ENCODE measurements at regions not wholly inside any gene's neighbourhood (a gene's known extent, or its start where the extent isn't known, plus 50 kb on each side); places are given as distances from the start of the nearest gene placed in this dataset.

GRCh38 chr21:41086569-41086968 is 81.4 kb upstream of the BACE2 start:
- H3K4me1 ChIP-seq (ENCODE audit: control insufficient read depth in 5 of 5, insufficient read depth in 5 of 5, low read length in 5 of 5): peaks cover 0 to 2% (median 0%) of the 10 kb centered on the region in 5 donors
- no peak overlapping the region for H3K9ac ChIP-seq (ENCODE audit: low read length in 5 of 5)
- no peaks in the 10 kb centered on the region for H3K36me3 ChIP-seq (ENCODE audit: control insufficient read depth in 5 of 5, insufficient read depth in 5 of 5, low read length in 5 of 5)
- H3K27ac ChIP-seq (ENCODE audit: low read depth, low read length): no peak overlapping the region
- no peak overlapping the region for H3K4me3 ChIP-seq (ENCODE audit: low read depth in 1 of 5, low read length in 5 of 5)
- H3K27me3 ChIP-seq (ENCODE audit: control insufficient read depth in 5 of 5, insufficient read depth in 4 of 5, low read length in 5 of 5): peaks cover 0 to 12% (median 0%) of the 10 kb centered on the region in 5 donors
- no peaks in the 10 kb centered on the region for H3K9me3 ChIP-seq (ENCODE audit: control insufficient read depth in 5 of 5, low read length in 5 of 5)

GRCh38 chr21:41090981-41091380 is 77.0 kb upstream of the BACE2 start:
- peaks cover 0 to 12% (median 0%) of the 10 kb centered on the region in 5 donors for H3K27me3 ChIP-seq (ENCODE audit: control insufficient read depth in 5 of 5, insufficient read depth in 4 of 5, low read length in 5 of 5)
- peaks cover 0 to 6% (median 2%) of the 10 kb centered on the region in 5 donors for H3K4me1 ChIP-seq (ENCODE audit: control insufficient read depth in 5 of 5, insufficient read depth in 5 of 5, low read length in 5 of 5)
- H3K9ac ChIP-seq (ENCODE audit: low read length in 5 of 5): no peak overlapping the region
- H3K9me3 ChIP-seq (ENCODE audit: control insufficient read depth in 5 of 5, low read length in 5 of 5): no peaks in the 10 kb centered on the region
- H3K36me3 ChIP-seq (ENCODE audit: control insufficient read depth in 5 of 5, insufficient read depth in 5 of 5, low read length in 5 of 5): no peaks in the 10 kb centered on the region
- no peak overlapping the region for H3K4me3 ChIP-seq (ENCODE audit: low read depth in 1 of 5, low read length in 5 of 5)
- no peak overlapping the region for H3K27ac ChIP-seq (ENCODE audit: low read depth, low read length)

GRCh38 chr21:41091616-41092015 is 76.3 kb upstream of the BACE2 start:
- peaks cover 0 to 12% (median 0%) of the 10 kb centered on the region in 5 donors for H3K27me3 ChIP-seq (ENCODE audit: control insufficient read depth in 5 of 5, insufficient read depth in 4 of 5, low read length in 5 of 5)
- no peaks in the 10 kb centered on the region for H3K36me3 ChIP-seq (ENCODE audit: control insufficient read depth in 5 of 5, insufficient read depth in 5 of 5, low read length in 5 of 5)
- no peak overlapping the region for H3K4me3 ChIP-seq (ENCODE audit: low read depth in 1 of 5, low read length in 5 of 5)
- H3K9ac ChIP-seq (ENCODE audit: low read length in 5 of 5): no peak overlapping the region
- H3K4me1 ChIP-seq (ENCODE audit: control insufficient read depth in 5 of 5, insufficient read depth in 5 of 5, low read length in 5 of 5): peaks cover 0 to 12% (median 5%) of the 10 kb centered on the region in 5 donors
- H3K27ac ChIP-seq (ENCODE audit: low read depth, low read length): no peak overlapping the region
- H3K9me3 ChIP-seq (ENCODE audit: control insufficient read depth in 5 of 5, low read length in 5 of 5): no peaks in the 10 kb centered on the region

GRCh38 chr21:41092312-41092711 is 75.6 kb upstream of the BACE2 start:
- no peaks in the 10 kb centered on the region for H3K36me3 ChIP-seq (ENCODE audit: control insufficient read depth in 5 of 5, insufficient read depth in 5 of 5, low read length in 5 of 5)
- H3K4me1 ChIP-seq (ENCODE audit: control insufficient read depth in 5 of 5, insufficient read depth in 5 of 5, low read length in 5 of 5): peaks cover 0 to 13% (median 5%) of the 10 kb centered on the region in 5 donors
- no peak overlapping the region for H3K27ac ChIP-seq (ENCODE audit: low read depth, low read length)
- peaks cover 0 to 10% (median 0%) of the 10 kb centered on the region in 5 donors for H3K27me3 ChIP-seq (ENCODE audit: control insufficient read depth in 5 of 5, insufficient read depth in 4 of 5, low read length in 5 of 5)
- no peak overlapping the region for H3K9ac ChIP-seq (ENCODE audit: low read length in 5 of 5)
- peaks cover 0 to 1% (median 0%) of the 10 kb centered on the region in 5 donors for H3K9me3 ChIP-seq (ENCODE audit: control insufficient read depth in 5 of 5, low read length in 5 of 5)
- H3K4me3 ChIP-seq (ENCODE audit: low read depth in 1 of 5, low read length in 5 of 5): no peak overlapping the region

GRCh38 chr21:41095983-41096382 is 72.0 kb upstream of the BACE2 start:
- no peak overlapping the region for H3K27ac ChIP-seq (ENCODE audit: low read depth, low read length)
- peaks cover 0 to 4% (median 0%) of the 10 kb centered on the region in 5 donors for H3K9me3 ChIP-seq (ENCODE audit: control insufficient read depth in 5 of 5, low read length in 5 of 5)
- H3K36me3 ChIP-seq (ENCODE audit: control insufficient read depth in 5 of 5, insufficient read depth in 5 of 5, low read length in 5 of 5): no peaks in the 10 kb centered on the region
- no peak overlapping the region for H3K9ac ChIP-seq (ENCODE audit: low read length in 5 of 5)
- peaks cover 0 to 13% (median 5%) of the 10 kb centered on the region in 5 donors for H3K4me1 ChIP-seq (ENCODE audit: control insufficient read depth in 5 of 5, insufficient read depth in 5 of 5, low read length in 5 of 5)
- H3K4me3 ChIP-seq (ENCODE audit: low read depth in 1 of 5, low read length in 5 of 5): no peak overlapping the region
- peaks cover 0 to 3% (median 0%) of the 10 kb centered on the region in 5 donors for H3K27me3 ChIP-seq (ENCODE audit: control insufficient read depth in 5 of 5, insufficient read depth in 4 of 5, low read length in 5 of 5)

- Histone ChIP-seq H3K27ac (ENCODE audit: low read depth, low read length) (no peak overlapping the region), H3K9me3 (ENCODE audit: control insufficient read depth in 5 of 5, low read length in 5 of 5) (peaks cover 0 to 7% (median 0%) of the 10 kb centered on the region in 5 donors), H3K9ac (ENCODE audit: low read length in 5 of 5) (no peak overlapping the region), H3K4me3 (ENCODE audit: low read depth in 1 of 5, low read length in 5 of 5) (no peak overlapping the region), H3K36me3 (ENCODE audit: control insufficient read depth in 5 of 5, insufficient read depth in 5 of 5, low read length in 5 of 5) (no peaks in the 10 kb centered on the region), H3K27me3 (ENCODE audit: control insufficient read depth in 5 of 5, insufficient read depth in 4 of 5, low read length in 5 of 5) (peaks cover 0 to 3% (median 0%) of the 10 kb centered on the region in 5 donors), H3K4me1 (ENCODE audit: control insufficient read depth in 5 of 5, insufficient read depth in 5 of 5, low read length in 5 of 5) (peaks cover 0 to 26% (median 12%) of the 10 kb centered on the region in 5 donors)
These were observed 69.9 kb upstream of the BACE2 start for GRCh38 chr21:41098076-41098475.

- Histone ChIP-seq H3K36me3 (ENCODE audit: control insufficient read depth in 5 of 5, insufficient read depth in 5 of 5, low read length in 5 of 5) (no peaks in the 10 kb centered on the region), H3K27ac (ENCODE audit: low read depth, low read length) (no peak overlapping the region), H3K9ac (ENCODE audit: low read length in 5 of 5) (no peak overlapping the region), H3K4me3 (ENCODE audit: low read depth in 1 of 5, low read length in 5 of 5) (no peak overlapping the region), H3K4me1 (ENCODE audit: control insufficient read depth in 5 of 5, insufficient read depth in 5 of 5, low read length in 5 of 5) (peaks cover 0 to 26% (median 12%) of the 10 kb centered on the region in 5 donors), H3K9me3 (ENCODE audit: control insufficient read depth in 5 of 5, low read length in 5 of 5) (peaks cover 0 to 7% (median 0%) of the 10 kb centered on the region in 5 donors), H3K27me3 (ENCODE audit: control insufficient read depth in 5 of 5, insufficient read depth in 4 of 5, low read length in 5 of 5) (peaks cover 0 to 3% (median 0%) of the 10 kb centered on the region in 5 donors)
These were observed 69.4 kb upstream of the BACE2 start for GRCh38 chr21:41098481-41099042.

- Histone ChIP-seq H3K36me3 (ENCODE audit: control insufficient read depth in 5 of 5, insufficient read depth in 5 of 5, low read length in 5 of 5) (no peaks in the 10 kb centered on the region), H3K27ac (ENCODE audit: low read depth, low read length) (no peak overlapping the region)
These were observed 67.0 kb upstream of the BACE2 start for GRCh38 chr21:41100826-41101550.

GRCh38 chr21:41102281-41102680 is 65.7 kb upstream of the BACE2 start:
- no peak overlapping the region for H3K4me3 ChIP-seq (ENCODE audit: low read depth in 1 of 5, low read length in 5 of 5)
- H3K4me1 ChIP-seq (ENCODE audit: control insufficient read depth in 5 of 5, insufficient read depth in 5 of 5, low read length in 5 of 5): peaks cover 0 to 12% (median 7%) of the 10 kb centered on the region in 5 donors
- H3K27ac ChIP-seq (ENCODE audit: low read depth, low read length): no peak overlapping the region
- H3K36me3 ChIP-seq (ENCODE audit: control insufficient read depth in 5 of 5, insufficient read depth in 5 of 5, low read length in 5 of 5): no peaks in the 10 kb centered on the region
- H3K27me3 ChIP-seq (ENCODE audit: control insufficient read depth in 5 of 5, insufficient read depth in 4 of 5, low read length in 5 of 5): peaks cover 0 to 6% (median 0%) of the 10 kb centered on the region in 5 donors
- H3K9ac ChIP-seq (ENCODE audit: low read length in 5 of 5): no peak overlapping the region
- peaks cover 0 to 6% (median 0%) of the 10 kb centered on the region in 5 donors for H3K9me3 ChIP-seq (ENCODE audit: control insufficient read depth in 5 of 5, low read length in 5 of 5)

More at GRCh38 chr21:41100826-41101550, 67.0 kb upstream of the BACE2 start:
- H3K27me3 ChIP-seq (ENCODE audit: control insufficient read depth in 5 of 5, insufficient read depth in 4 of 5, low read length in 5 of 5): peaks cover 0 to 2% (median 0%) of the 10 kb centered on the region in 5 donors
- peaks cover 0 to 20% (median 12%) of the 10 kb centered on the region in 5 donors for H3K4me1 ChIP-seq (ENCODE audit: control insufficient read depth in 5 of 5, insufficient read depth in 5 of 5, low read length in 5 of 5)
- no peak overlapping the region for H3K9ac ChIP-seq (ENCODE audit: low read length in 5 of 5)
- H3K9me3 ChIP-seq (ENCODE audit: control insufficient read depth in 5 of 5, low read length in 5 of 5): peaks cover 0 to 7% (median 0%) of the 10 kb centered on the region in 5 donors
- H3K4me3 ChIP-seq (ENCODE audit: low read depth in 1 of 5, low read length in 5 of 5): no peak overlapping the region

GRCh38 chr21:41107602-41108001 is 60.4 kb upstream of the BACE2 start:
- Histone ChIP-seq H3K4me1 (ENCODE audit: control insufficient read depth in 5 of 5, insufficient read depth in 5 of 5, low read length in 5 of 5) (peaks cover 0 to 3% (median 1%) of the 10 kb centered on the region in 5 donors), H3K9ac (ENCODE audit: low read length in 5 of 5) (no peak overlapping the region), H3K4me3 (ENCODE audit: low read depth in 1 of 5, low read length in 5 of 5) (no peak overlapping the region), H3K36me3 (ENCODE audit: control insufficient read depth in 5 of 5, insufficient read depth in 5 of 5, low read length in 5 of 5) (no peaks in the 10 kb centered on the region), H3K9me3 (ENCODE audit: control insufficient read depth in 5 of 5, low read length in 5 of 5) (peaks cover 0 to 2% (median 0%) of the 10 kb centered on the region in 5 donors), H3K27me3 (ENCODE audit: control insufficient read depth in 5 of 5, insufficient read depth in 4 of 5, low read length in 5 of 5) (peaks cover 4 to 16% (median 10%) of the 10 kb centered on the region in 5 donors), H3K27ac (ENCODE audit: low read depth, low read length) (no peak overlapping the region)
